ENCODE measurements at regions not wholly inside any gene's neighbourhood (a gene's known extent, or its start where the extent isn't known, plus 50 kb on each side); places are given as distances from the start of the nearest gene placed in this dataset.

DNA sequence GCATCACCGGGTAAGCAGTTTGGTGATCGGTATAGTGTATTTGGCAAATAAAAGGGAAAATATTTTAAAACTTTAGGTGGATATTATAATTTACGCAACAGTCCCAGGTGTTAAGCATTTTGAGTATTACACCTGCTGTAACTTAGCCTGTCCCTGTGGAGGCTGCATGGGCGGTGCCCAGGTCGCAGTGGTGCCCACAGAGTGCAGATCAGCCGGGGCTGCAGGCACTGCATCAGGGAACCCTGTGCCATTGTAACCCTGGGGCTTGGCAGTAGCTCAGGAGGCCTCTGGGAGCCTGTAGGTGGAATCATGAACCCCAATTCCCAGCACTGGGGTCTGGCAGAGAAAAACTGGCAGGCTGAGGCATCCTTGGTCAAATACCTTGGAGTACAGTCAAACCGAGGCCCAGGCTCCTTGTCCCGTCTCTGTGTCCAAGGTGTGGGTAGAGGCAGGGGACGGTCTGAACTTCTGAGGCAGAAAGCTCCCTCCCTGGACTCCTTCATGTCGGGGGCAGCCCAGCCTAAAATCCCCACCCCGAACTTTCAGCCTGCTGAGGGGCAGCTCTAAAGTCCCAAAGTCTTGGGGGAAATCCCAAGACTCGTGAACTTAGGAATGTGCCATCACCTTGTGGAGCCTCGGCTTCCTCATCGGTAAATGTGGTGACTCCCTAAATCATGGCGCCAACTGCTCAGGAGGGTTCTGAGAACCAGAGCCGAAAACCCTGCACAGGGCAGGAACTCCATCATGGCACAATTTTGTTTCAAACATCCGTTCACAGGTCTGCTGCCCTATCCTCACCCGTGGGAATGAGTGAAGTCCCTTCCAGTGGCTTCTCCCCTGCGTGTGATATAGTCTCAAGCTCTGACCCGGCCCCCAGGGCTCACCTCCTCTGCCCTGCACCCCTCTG lies 85.7 kb downstream of the INHBB start:
- no peaks in the 10 kb centered on the region for H3K4me1 ChIP-seq
- in situ Hi-C loops (cut with MboI; ENCODE audit: low sequenced_read_pairs): no loop called here
- H3K4me3 ChIP-seq: no peak overlapping the region
- no peaks in the 10 kb centered on the region for H3K36me3 ChIP-seq (replicated peaks)
- 0 out of 2 replicates have a peak, but pooled peaks cover 2% of the 10 kb centered on the region for H3K27me3 ChIP-seq (ENCODE audit: low read depth)
- no peaks in the 10 kb centered on the region for H3K9me3 ChIP-seq
- no peak for DNase-seq (ENCODE audit: low spot score in 2 of 2)

DNA sequence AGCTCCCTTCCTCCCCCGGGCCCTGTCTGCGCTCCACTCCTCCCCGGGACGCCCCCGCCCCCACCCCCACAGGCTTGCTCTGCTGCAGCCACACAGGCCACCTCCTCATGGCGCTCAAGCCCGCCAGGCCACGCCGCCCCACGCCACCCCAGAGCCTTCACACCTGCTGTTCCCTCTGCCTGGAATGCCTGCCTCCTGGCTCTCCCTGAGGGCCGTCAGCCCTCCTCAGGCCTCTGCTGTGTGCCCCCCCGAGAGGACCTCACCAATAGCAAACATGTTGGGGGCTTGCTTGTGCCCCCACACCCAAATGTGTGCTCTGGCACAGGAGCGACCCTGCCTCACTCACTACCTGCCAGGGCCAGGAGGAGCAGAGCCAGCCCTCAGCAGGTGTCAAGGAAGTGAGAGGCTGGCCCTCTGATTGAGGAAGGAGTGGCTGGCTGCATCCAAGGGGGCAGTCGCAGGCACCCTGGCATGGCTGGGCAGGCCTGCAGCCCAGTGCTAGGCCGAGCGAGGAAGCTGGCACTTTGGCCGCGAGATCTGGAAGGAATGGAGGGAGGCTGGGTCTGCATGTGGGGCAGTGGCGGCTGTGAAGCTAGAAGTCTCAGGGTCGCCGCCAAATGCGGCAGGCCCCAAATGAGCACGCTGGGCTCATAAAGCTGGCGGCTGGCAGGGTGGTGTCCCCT lies 86.5 kb downstream of the INHBB start:
- no peaks in the 10 kb centered on the region for H3K9me3 ChIP-seq
- H3K27me3 ChIP-seq (ENCODE audit: low read depth): no peaks in the 10 kb centered on the region
- in situ Hi-C loops (cut with MboI; ENCODE audit: low sequenced_read_pairs): no loop called here
- H3K4me3 ChIP-seq: no peak overlapping the region
- H3K36me3 ChIP-seq (replicated peaks): no peaks in the 10 kb centered on the region
- H3K4me1 ChIP-seq: no peaks in the 10 kb centered on the region
- no peak for DNase-seq (ENCODE audit: low spot score in 2 of 2)

DNA sequence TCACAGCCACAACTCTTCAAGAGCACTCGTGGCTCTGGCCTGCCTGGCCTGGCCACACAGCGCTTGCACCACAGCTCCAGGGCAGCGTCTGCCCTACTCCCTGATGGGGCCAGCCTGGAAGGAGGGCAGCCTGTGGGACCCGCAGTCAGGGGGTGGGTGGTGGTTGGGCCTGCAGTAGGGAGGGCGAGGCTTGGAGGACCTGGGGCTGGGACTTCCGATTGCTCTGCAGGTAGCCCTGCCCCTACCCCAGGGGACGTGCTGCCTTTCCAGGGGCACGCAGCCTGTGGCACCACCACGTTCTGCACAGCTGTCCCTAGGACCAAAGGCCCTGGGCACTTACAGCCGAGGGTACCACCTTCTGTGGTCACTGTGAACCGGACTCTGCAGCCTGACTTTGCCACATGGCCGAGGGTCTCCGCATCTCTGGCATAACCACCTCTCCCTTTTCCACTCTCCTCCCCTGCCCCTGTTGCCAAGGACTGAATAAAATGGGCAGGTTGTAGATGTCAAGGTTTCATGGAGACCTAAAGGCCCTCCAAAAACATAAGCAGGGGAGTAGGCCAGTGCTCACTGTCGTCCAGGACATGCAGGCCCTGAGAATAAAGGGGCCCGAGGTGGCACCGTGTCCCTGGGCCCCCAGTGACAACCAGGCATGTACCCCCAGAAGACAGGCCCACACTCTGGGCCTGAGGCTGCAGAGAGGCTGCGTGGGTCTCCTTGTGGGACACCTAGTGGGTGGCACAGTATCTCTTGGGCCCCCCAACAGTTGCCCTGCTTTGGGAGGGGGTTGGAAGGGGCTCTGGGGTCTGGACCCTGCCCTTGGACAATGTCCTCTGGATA lies 87.3 kb downstream of the INHBB start:
- H3K36me3 ChIP-seq (replicated peaks): no peaks in the 10 kb centered on the region
- no peaks in the 10 kb centered on the region for H3K4me1 ChIP-seq
- no peaks in the 10 kb centered on the region for H3K27me3 ChIP-seq (ENCODE audit: low read depth)
- no peak for DNase-seq (ENCODE audit: low spot score in 2 of 2)
- H3K9me3 ChIP-seq: no peaks in the 10 kb centered on the region
- in situ Hi-C loops (cut with MboI; ENCODE audit: low sequenced_read_pairs): no loop called here
- H3K4me3 ChIP-seq: no peak overlapping the region

DNA sequence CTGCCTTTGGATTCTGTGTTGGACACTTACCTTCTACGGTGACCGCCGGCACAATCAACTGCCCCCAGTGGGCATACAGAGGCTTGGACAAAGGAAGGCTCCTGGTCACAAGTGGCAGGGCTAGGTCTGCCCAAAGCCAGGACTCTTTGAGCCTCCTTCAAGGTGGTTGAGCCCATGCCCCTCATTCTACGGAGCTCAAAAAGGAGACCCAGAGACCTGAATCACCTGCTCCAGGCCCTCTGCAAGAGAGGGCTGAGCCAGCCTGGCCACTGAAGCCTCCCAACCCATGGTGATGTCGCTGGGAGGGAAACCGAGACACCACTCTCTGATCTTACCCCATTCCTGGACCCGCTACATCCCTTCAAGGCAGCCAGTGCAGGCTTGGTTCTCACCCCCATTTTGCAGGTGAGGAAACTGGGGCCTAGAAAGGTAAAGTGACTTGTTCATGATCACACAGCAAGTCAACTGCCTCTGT lies 87.9 kb downstream of the INHBB start:
- H3K4me3 ChIP-seq: no peak overlapping the region
- no peaks in the 10 kb centered on the region for H3K4me1 ChIP-seq
- H3K9me3 ChIP-seq: no peaks in the 10 kb centered on the region
- no peaks in the 10 kb centered on the region for H3K36me3 ChIP-seq (replicated peaks)
- H3K27me3 ChIP-seq (ENCODE audit: low read depth): no peaks in the 10 kb centered on the region
- DNase-seq (ENCODE audit: low spot score in 2 of 2): no peak
- in situ Hi-C loops (cut with MboI; ENCODE audit: low sequenced_read_pairs): no loop called here

DNA sequence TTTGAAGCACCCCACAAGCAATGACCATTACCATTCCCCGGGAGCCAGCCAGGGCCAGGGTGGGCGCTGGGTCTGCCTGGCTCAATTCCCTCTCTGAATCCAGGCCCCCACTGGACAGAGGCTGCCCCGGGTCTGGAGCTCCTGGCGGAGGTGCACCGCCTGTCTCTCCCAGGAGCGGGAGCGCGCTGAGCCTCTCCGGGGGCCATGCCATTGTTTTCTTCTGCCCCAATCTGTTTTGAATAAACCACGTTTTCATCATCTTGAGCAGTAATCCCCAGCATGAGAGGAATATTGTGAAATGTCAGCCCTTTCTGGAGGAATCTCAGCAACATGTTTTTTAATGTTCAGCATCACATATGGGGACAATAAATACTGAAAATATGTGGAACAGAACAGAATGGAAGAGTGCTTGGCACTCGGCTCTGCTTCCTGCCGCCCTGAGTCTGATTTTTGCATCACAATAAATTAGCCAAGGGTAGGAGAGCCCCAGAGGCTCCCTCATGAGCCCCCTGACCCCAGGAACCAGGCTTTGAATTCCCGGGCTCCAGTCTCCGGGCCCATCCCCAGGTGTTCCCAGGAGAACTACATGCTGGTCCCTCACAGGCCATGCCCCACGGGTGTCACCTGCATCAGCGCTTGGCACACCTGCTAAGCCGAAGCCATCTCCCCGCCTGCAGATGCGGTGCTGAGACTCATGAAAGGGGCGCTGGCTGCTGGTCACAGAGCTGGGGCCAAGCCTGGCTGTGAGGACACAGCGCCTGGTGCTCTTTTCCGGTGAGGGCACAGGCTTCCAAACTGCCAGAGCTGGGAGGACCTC lies 88.8 kb downstream of the INHBB start:
- no peak for DNase-seq (ENCODE audit: low spot score in 2 of 2)
- H3K4me3 ChIP-seq: no peak overlapping the region
- no peaks in the 10 kb centered on the region for H3K4me1 ChIP-seq
- no peaks in the 10 kb centered on the region for H3K36me3 ChIP-seq (replicated peaks)
- no peaks in the 10 kb centered on the region for H3K9me3 ChIP-seq
- in situ Hi-C loops (cut with MboI; ENCODE audit: low sequenced_read_pairs): no loop called here
- no peaks in the 10 kb centered on the region for H3K27me3 ChIP-seq (ENCODE audit: low read depth)

DNA sequence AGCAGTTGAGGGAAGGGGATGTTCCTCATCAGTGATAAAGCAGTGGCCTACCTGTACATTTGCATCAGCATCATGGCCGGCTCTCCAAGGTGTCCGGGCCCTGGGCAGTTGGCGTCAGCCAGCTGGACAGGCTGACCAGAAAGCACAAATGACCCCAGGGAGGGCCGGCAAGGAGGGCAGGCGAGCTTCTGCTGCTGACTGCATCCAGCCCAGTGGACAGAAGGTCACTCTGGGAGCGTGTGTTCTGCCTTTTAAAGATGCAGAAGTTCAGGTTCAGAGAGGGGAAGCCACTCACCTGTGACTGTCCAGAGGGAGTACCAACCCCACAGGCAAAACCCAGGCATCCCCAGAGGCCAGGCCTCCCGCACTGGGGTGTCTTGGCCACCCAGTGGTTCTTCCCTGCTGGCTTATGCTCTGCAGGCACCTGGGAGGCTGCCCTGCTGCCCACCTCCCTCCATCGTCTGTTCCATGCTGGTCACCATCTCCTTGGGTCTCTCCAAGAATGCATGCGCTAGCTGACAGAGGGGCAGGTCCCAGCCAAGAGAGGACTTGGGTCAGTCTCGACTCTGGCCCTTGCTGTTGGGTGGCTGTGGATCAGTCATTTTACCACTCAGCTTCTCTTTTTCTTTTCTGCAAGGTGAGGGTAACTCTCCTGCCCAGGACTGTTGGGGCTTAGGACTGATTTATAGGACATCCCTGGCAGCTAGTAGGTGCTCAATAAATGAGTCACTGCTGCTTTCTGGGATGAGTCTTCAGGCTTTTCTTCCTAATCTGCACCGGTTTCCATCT lies 89.9 kb downstream of the INHBB start:
- H3K9me3 ChIP-seq: no peaks in the 10 kb centered on the region
- DNase-seq (ENCODE audit: low spot score in 2 of 2): no peak
- H3K4me3 ChIP-seq: no peak overlapping the region
- no peaks in the 10 kb centered on the region for H3K36me3 ChIP-seq (replicated peaks)
- H3K27me3 ChIP-seq (ENCODE audit: low read depth): no peaks in the 10 kb centered on the region
- in situ Hi-C loops (cut with MboI; ENCODE audit: low sequenced_read_pairs): no loop called here
- no peaks in the 10 kb centered on the region for H3K4me1 ChIP-seq

DNA sequence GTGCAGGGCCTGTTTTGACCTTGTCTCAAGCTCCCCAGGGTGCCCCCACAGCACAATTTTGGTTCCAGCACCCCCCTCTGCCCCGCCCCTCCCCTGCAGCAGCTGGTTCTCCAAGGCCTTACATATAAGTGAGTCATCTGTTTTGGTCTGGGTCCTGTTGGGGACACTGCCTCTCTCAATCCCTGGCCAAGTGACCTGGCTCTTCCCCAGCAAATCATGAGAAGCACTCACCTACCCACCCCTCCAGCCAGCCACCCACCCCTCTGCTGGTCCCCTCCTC lies 90.5 kb downstream of the INHBB start:
- Histone ChIP-seq H3K9me3 (no peaks in the 10 kb centered on the region), H3K4me3 (no peak overlapping the region), H3K27me3 (ENCODE audit: low read depth) (no peaks in the 10 kb centered on the region), H3K4me1 (no peaks in the 10 kb centered on the region), H3K36me3 (replicated peaks) (no peaks in the 10 kb centered on the region)
- in situ Hi-C loops (cut with MboI; ENCODE audit: low sequenced_read_pairs): no loop called here
- no peak for DNase-seq (ENCODE audit: low spot score in 2 of 2)

DNA sequence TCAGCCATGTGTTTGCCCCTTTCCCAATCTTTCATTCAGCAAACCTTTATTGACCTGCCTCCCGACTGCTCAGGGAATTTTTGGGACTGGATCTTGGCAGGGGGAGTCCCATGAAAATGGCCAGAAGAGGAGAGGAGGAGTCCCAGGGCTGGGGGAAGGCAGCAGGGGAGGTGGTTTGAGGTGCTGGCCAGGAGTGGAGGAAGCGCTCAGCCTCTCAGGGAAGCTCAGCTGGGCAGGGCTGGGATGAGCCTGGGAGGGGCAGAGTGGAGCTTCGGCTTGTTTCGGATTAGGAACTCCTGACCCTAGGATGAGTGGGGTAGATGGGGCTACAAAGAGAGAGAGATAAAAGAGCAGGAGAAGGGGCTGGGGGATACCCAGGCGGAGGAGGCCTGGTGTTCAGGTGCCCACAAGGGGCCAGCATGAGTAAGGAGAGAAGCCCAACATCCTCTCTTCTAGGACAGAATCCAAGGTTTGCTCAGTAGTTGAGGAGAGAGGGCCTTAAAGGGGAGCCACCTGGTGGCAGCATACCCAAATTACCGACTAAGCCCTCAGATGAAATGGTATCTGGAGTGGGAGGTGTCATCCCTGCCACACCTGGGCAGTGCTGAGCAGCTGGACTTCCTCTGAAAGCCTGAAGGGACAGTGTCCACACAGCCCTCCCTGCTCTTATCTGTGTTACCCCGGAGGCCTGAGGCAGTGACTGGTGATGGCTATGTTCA lies 91.1 kb downstream of the INHBB start:
- Histone ChIP-seq H3K9me3 (no peaks in the 10 kb centered on the region), H3K4me1 (no peaks in the 10 kb centered on the region), H3K27me3 (ENCODE audit: low read depth) (no peaks in the 10 kb centered on the region), H3K36me3 (replicated peaks) (no peaks in the 10 kb centered on the region), H3K4me3 (no peak overlapping the region)
- in situ Hi-C loops (cut with MboI; ENCODE audit: low sequenced_read_pairs): no loop called here
- DNase-seq (ENCODE audit: low spot score in 2 of 2): peak in 1 of 2 experiments; percentile 34

DNA sequence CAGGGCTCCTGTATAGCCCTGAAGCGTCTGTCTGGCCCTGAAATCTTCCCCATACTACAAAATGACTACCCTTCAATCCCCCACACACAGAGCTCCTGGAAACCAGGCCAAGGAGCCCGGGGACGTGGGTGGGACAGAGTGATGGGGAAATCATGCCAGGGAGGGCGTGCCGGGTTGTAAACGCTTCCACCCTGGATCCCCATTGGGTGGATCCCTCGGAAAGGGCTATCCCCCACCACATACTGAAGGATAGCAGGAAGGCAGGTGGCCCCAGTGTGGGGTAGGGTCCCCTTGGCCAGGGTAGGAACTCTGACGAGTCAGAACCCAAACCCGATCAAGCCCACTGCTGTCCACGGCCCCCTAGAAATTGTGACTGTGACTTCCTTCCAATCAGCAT lies 91.7 kb downstream of the INHBB start:
- no peaks in the 10 kb centered on the region for H3K4me1 ChIP-seq

DNA sequence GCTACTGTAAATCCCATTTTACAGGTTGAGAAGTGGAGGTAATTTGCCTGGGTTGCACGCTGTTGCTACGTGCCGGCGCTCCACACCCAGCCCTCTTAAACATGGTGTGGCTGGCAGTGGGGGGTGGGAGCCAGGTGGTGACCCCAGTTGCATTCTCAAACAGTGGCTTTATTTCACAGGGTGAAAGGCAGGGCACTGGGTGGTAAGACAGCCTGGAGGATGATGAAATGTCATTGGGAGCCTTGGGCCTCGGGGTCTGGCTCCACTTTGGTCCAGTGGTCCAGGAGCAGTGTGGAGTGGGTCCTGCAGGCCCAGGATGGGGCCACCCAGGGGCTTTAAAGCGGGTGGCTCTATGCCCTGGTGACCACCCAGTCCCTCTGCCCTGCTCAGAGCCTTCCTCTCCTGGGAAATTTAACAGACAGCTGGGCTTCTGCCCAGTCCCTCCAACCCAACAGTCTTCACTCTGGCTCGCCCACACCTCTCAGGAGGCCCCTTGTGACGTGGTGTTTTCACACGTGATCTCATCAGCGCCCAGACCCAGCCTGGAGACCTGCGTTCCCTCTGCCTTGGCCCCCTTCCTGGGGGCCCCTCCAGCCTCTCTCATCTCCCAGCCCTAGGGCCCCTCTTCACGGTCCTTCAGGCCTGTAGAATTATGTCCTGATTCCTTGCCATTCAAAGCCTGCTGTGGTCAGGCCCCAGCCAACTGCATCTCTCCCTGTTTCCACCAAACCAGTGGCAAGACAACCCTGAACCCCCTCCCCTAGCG lies 92.5 kb downstream of the INHBB start:
- Histone ChIP-seq H3K27me3 (ENCODE audit: low read depth) (no peaks in the 10 kb centered on the region), H3K36me3 (replicated peaks) (no peaks in the 10 kb centered on the region), H3K4me3 (no peak overlapping the region), H3K9me3 (no peaks in the 10 kb centered on the region), H3K4me1 (no peaks in the 10 kb centered on the region)
- in situ Hi-C loops (cut with MboI; ENCODE audit: low sequenced_read_pairs): no loop called here
- DNase-seq (ENCODE audit: low spot score in 2 of 2): no peak

More for the DNA sequence above, 91.7 kb downstream of the INHBB start:
- Histone ChIP-seq H3K9me3 (no peaks in the 10 kb centered on the region), H3K36me3 (replicated peaks) (no peaks in the 10 kb centered on the region), H3K4me3 (no peak overlapping the region), H3K27me3 (ENCODE audit: low read depth) (no peaks in the 10 kb centered on the region)
- in situ Hi-C loops (cut with MboI; ENCODE audit: low sequenced_read_pairs): no loop called here
- no peak for DNase-seq (ENCODE audit: low spot score in 2 of 2)

DNA sequence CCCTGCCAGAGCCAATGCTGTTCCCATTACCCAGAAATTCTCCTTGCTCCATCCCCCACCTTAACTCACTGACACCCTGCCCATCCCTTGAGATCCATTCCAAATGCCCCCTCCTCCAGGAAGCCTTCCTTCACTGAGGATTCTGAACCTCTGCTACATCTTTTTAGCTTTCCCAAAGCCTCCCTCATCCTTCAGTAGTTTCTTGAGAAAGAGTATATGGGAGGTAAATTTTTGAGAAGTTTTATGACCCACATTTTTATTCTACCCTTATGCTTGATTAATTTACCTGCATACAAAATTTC lies 93.1 kb downstream of the INHBB start:
- H3K27me3 ChIP-seq (ENCODE audit: low read depth): no peaks in the 10 kb centered on the region
- no peak for DNase-seq (ENCODE audit: low spot score in 2 of 2)
- H3K4me3 ChIP-seq: no peak overlapping the region
- no peaks in the 10 kb centered on the region for H3K36me3 ChIP-seq (replicated peaks)
- H3K9me3 ChIP-seq: no peaks in the 10 kb centered on the region
- H3K4me1 ChIP-seq: no peaks in the 10 kb centered on the region
- in situ Hi-C loops (cut with MboI; ENCODE audit: low sequenced_read_pairs): no loop called here
